GM12872 (cell line): ENCODE measurements at regions not wholly inside any gene's neighbourhood (a gene's known extent, or its start where the extent isn't known, plus 50 kb on each side); places are given as distances from the start of the nearest gene placed in this dataset.

ENCODE experiments used
- TF ChIP-seq, protein P1 (sequence below): IDR thresholded peaks from 3 replicates; pipeline ENCODE4 v1.5.1; 2011; ENCODE audit warnings: low read depth, mild to moderate bottlenecking, low read length, moderate library complexity; ENCODE audit not compliant: insufficient read depth

DNA sequence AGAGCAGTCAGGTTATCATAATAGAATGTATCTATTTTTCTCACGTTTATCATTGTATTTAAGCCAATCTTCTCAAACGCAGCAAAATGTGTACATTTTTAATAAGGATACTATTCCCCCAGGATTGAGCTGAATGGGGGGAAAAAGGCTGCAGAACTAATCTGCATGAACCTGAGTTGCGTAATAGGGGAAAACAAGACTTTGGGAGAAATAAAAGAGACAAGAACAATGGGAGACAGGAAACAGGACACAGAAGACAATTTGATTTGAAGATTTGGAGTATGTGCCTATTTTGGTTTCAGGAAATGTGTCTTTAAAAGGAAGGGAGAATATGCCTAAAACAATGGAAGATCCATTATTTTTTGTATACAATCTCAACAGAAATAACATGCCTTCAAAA, 844.5 kb downstream of the DIAPH3 start:
- TF ChIP-seq, protein P1, sequence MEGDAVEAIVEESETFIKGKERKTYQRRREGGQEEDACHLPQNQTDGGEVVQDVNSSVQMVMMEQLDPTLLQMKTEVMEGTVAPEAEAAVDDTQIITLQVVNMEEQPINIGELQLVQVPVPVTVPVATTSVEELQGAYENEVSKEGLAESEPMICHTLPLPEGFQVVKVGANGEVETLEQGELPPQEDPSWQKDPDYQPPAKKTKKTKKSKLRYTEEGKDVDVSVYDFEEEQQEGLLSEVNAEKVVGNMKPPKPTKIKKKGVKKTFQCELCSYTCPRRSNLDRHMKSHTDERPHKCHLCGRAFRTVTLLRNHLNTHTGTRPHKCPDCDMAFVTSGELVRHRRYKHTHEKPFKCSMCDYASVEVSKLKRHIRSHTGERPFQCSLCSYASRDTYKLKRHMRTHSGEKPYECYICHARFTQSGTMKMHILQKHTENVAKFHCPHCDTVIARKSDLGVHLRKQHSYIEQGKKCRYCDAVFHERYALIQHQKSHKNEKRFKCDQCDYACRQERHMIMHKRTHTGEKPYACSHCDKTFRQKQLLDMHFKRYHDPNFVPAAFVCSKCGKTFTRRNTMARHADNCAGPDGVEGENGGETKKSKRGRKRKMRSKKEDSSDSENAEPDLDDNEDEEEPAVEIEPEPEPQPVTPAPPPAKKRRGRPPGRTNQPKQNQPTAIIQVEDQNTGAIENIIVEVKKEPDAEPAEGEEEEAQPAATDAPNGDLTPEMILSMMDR, result no peak

DNA sequence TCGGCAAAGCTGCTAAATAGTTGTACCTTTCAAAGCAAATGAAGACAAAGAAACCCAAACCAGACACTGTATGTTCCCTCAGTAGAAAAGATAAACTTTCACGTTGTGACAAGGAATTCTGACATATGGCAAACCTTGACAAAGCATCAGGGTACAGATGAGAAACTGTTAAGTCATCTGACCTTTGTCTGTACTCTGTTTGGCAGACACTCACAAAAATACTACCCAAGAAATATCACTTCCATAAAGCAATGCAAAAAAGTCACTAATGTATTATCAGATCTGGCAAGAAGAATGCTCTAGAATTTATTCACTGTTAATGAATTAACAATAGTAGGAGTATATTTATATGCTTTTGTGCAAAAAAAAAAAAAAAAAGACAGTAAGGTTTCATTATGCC, 843.7 kb downstream of the DIAPH3 start:
- TF ChIP-seq, protein P1, result no peak

DNA sequence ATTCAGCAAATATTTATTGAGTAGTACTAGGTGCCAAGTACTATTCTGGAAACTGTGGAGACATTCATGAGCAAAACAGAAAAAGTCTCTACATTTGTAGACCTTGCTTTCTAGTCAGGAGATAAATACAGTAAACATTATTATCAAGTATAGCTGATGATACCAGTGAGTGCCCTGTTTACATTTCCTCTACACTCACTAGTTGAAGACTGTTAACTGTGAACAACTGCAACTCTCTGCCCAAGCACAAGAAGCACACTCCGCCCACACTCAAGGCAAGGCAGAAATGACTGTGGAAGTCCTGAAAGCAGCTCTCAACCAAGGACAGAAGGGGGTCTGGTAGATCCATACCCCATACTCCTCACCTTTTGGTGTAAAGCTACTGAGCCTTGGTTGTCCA, 837.0 kb downstream of the DIAPH3 start:
- TF ChIP-seq, protein P1, result no peak

GRCh38 chr13:59330764-59331163, 833.0 kb downstream of the DIAPH3 start:
- TF ChIP-seq, protein P1, result no peak

GRCh38 chr13:59332966-59333365, 830.8 kb downstream of the DIAPH3 start:
- TF ChIP-seq, protein P1, result no peak

- TF ChIP-seq, protein P1, result no peak
These were observed 826.7 kb downstream of the DIAPH3 start for GRCh38 chr13:59337070-59337469.

DNA sequence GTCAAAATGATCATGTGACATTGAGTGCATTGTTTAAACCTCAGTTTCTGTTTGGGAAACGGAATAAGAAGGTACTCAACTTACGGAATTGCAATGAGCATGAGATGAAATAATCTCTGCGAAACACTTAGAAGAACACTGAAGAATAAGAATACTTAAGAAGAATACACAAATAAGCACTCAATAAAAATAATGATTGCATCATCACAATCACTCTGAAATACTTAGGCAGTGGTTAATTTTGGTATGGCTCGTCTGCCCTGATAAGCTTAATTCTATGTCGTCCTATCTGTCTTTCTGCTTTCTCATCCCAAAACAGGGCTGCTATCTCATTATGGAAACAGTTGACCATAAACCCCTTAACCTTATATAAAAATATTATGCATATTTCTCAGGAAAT, 823.6 kb downstream of the DIAPH3 start:
- TF ChIP-seq, protein P1, result no peak

GRCh38 chr13:59340581-59340980, 823.1 kb downstream of the DIAPH3 start:
- TF ChIP-seq, protein P1, result no peak
